Neural progenitor cell (in vitro differentiated cells): ENCODE measurements at regions not wholly inside any gene's neighbourhood (a gene's known extent, or its start where the extent isn't known, plus 50 kb on each side); places are given as distances from the start of the nearest gene placed in this dataset.

Experiments
- DNase-seq: peaks from one replicate; pipeline ENCODE4 v3.0.0-alpha.2; 2016; ENCODE audit warnings: low spot score
- H2AFZ ChIP-seq: fragments of 200-600 bp; sonication (generic); replicated peaks from 2 replicates; pipeline ENCODE4 v1.6.1; 2016; ENCODE audit warnings: antibody characterized with exemption
- H3F3A ChIP-seq: fragments of 200-600 bp; sonication (generic); 2 replicates; pipeline ENCODE4 v1.6.1; 2016; ENCODE audit warnings: antibody characterized with exemption, low read depth
- H3K27ac ChIP-seq: fragments of 200-600 bp; sonication (generic); 2 replicates; pipeline ENCODE4 v1.5.1; 2016; ENCODE audit warnings: mild to moderate bottlenecking
- H3K27me3 ChIP-seq: fragments of 200-600 bp; sonication (generic); 2 replicates; pipeline ENCODE4 v1.6.1; 2016; ENCODE audit warnings: mild to moderate bottlenecking, moderate library complexity
- H3K36me3 ChIP-seq: fragments of 200-600 bp; sonication (generic); 2 replicates; pipeline ENCODE4 v1.5.1; 2016
- H3K4me1 ChIP-seq: fragments of 200-600 bp; sonication (generic); 2 replicates; pipeline ENCODE4 v1.6.1; 2016; ENCODE audit warnings: mixed run types
- H3K4me2 ChIP-seq: fragments of 200-600 bp; sonication (generic); 2 replicates; pipeline ENCODE4 v1.6.1; 2016
- H3K4me3 ChIP-seq: fragments of 200-600 bp; sonication (generic); 2 replicates; pipeline ENCODE4 v1.5.1; 2016
- H3K79me2 ChIP-seq: fragments of 200-600 bp; sonication (generic); 2 replicates; pipeline ENCODE4 v1.6.1; 2016; ENCODE audit warnings: low read depth
- H3K9ac ChIP-seq: fragments of 200-600 bp; sonication (generic); 2 replicates; pipeline ENCODE4 v1.6.1; 2016
- H3K9me3 ChIP-seq: fragments of 200-600 bp; sonication (generic); 2 replicates; pipeline ENCODE4 v1.5.1; 2016; ENCODE audit warnings: low read depth
- H4K20me1 ChIP-seq: fragments of 200-600 bp; sonication (generic); 2 replicates; pipeline ENCODE4 v1.6.1; 2016; ENCODE audit warnings: low read depth
- H3K27ac Mint-ChIP-seq: 3 replicates; pipeline ENCODE4 v1.8.0; 2021; ENCODE audit warnings: mixed read lengths
- H3K27me3 Mint-ChIP-seq: 2 replicates; pipeline ENCODE4 v1.8.0; 2022; ENCODE audit warnings: low read depth, mild to moderate bottlenecking, inconsistent platforms, moderate library complexity, mixed read lengths; ENCODE audit not compliant: insufficient read depth
- H3K36me3 Mint-ChIP-seq: 3 replicates; pipeline ENCODE4 v1.8.0; 2021; ENCODE audit warnings: mixed read lengths
- H3K4me1 Mint-ChIP-seq: 3 replicates; pipeline ENCODE4 v1.8.0; 2021; ENCODE audit warnings: mixed read lengths
- H3K4me3 Mint-ChIP-seq: 3 replicates; pipeline ENCODE4 v1.8.0; 2021; ENCODE audit warnings: mild to moderate bottlenecking, moderate library complexity, mixed read lengths
- H3K9me3 Mint-ChIP-seq: 3 replicates; pipeline ENCODE4 v1.8.0; 2020; ENCODE audit warnings: mixed read lengths
- EZH2 ChIP-seq: fragments of 200-600 bp; sonication (generic); IDR thresholded peaks from 2 replicates; pipeline ENCODE4 v1.6.1; 2017; ENCODE audit warnings: antibody characterized with exemption, mild to moderate bottlenecking, moderate library complexity
- EZH2phosphoT487 ChIP-seq: fragments of 200-600 bp; sonication (generic); IDR thresholded peaks from 2 replicates; pipeline ENCODE4 v1.6.1; 2017; ENCODE audit warnings: antibody characterized with exemption
- TF ChIP-seq, protein P1 (sequence below): fragments of 200-600 bp; sonication (generic); IDR thresholded peaks from 2 replicates; pipeline ENCODE4 v1.5.1; 2017; ENCODE audit warnings: antibody characterized with exemption, mild to moderate bottlenecking

DNA sequence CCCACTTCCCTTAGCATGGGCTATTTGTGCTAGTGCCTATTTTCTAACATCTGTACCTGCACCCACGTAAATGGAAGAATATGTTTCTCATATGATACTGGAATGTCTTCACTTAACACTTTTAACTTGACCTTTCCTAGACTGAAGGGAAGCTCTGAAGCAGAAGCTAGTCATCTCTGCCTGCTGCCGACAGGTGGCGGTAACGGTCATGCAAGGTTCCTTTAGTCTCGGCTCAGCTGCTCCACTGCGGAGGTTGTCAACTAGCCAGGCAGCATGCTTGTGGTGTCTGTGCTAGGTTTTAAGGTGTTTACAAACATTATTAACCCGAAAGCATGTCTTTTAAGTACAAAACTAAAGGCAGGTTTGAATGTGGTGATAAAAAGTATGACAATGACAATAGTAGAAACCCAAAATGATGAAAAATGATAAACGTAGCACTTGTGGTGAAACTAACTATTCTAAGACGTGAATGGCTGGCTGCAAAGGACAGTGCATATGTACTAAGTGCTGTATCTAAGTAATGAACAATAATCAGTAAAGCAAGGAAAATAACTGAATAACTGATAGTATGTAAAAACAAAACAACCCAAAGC lies 117.2 kb downstream of the GRIN2B start:
- H3K4me3 ChIP-seq, result no peak overlapping the region
- DNase-seq, result peak; percentile 81
- H4K20me1 ChIP-seq, result no peaks in the 10 kb centered on the region
- no peak overlapping the region for H2AFZ ChIP-seq
- no peak overlapping the region for H3K27ac Mint-ChIP-seq
- TF ChIP-seq, protein P1, sequence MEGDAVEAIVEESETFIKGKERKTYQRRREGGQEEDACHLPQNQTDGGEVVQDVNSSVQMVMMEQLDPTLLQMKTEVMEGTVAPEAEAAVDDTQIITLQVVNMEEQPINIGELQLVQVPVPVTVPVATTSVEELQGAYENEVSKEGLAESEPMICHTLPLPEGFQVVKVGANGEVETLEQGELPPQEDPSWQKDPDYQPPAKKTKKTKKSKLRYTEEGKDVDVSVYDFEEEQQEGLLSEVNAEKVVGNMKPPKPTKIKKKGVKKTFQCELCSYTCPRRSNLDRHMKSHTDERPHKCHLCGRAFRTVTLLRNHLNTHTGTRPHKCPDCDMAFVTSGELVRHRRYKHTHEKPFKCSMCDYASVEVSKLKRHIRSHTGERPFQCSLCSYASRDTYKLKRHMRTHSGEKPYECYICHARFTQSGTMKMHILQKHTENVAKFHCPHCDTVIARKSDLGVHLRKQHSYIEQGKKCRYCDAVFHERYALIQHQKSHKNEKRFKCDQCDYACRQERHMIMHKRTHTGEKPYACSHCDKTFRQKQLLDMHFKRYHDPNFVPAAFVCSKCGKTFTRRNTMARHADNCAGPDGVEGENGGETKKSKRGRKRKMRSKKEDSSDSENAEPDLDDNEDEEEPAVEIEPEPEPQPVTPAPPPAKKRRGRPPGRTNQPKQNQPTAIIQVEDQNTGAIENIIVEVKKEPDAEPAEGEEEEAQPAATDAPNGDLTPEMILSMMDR, result peak; percentile 97
- TF ChIP-seq EZH2phosphoT487, result no peak
- peaks cover 2% of the 10 kb centered on the region for H3K27me3 Mint-ChIP-seq
- H3K4me3 Mint-ChIP-seq, result no peak overlapping the region
- no peak overlapping the region for H3K27ac ChIP-seq
- H3K79me2 ChIP-seq, result no peaks in the 10 kb centered on the region
- no peak overlapping the region for H3K4me2 ChIP-seq
- H3K9me3 Mint-ChIP-seq, result no peaks in the 10 kb centered on the region
- no peaks in the 10 kb centered on the region for H3F3A ChIP-seq
- H3K36me3 Mint-ChIP-seq, result peaks cover 2% of the 10 kb centered on the region
- H3K4me1 ChIP-seq, result no peaks in the 10 kb centered on the region
- no peaks in the 10 kb centered on the region for H3K36me3 ChIP-seq
- no peak overlapping the region for H3K9ac ChIP-seq
- no peaks in the 10 kb centered on the region for H3K9me3 ChIP-seq
- peaks cover 7% of the 10 kb centered on the region for H3K4me1 Mint-ChIP-seq
- H3K27me3 ChIP-seq, result no peaks in the 10 kb centered on the region

DNA sequence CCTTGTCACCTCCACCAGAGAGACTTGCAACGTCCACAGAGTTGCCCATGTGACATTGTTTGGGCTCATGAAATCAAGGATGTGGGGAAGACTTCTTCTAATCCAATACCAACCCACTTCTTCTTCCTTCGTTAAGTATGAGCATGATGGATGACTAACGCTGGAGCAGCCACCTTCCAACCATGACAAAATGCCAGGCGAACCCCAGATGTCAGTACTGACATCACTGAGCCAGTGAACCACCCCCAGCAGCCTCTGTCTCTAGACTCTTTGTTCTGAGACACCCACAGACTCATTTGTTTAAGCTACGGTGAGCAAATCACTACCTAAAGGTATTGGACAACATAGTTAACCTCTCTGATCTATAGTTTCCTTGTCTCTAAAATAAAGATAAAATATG lies 123.7 kb downstream of the GRIN2B start:
- Histone ChIP-seq H3F3A (no peaks in the 10 kb centered on the region), H3K27ac (no peak overlapping the region), H3K79me2 (no peaks in the 10 kb centered on the region), H3K4me3 (no peak overlapping the region), H3K9ac (no peak overlapping the region), H3K4me2 (no peak overlapping the region), H4K20me1 (no peaks in the 10 kb centered on the region), H3K27me3 (no peaks in the 10 kb centered on the region), H3K9me3 (no peaks in the 10 kb centered on the region), H3K4me1 (no peaks in the 10 kb centered on the region), H2AFZ (no peak overlapping the region), H3K36me3 (no peaks in the 10 kb centered on the region)
- TF ChIP-seq, protein P1, result no peak
- TF ChIP-seq EZH2phosphoT487 (no peak), EZH2 (no peak)
- no peak for DNase-seq
- Mint-ChIP-seq H3K9me3 (no peaks in the 10 kb centered on the region), H3K4me1 (peaks cover 4% of the 10 kb centered on the region), H3K36me3 (peaks cover 2% of the 10 kb centered on the region), H3K4me3 (no peak overlapping the region), H3K27ac (no peak overlapping the region), H3K27me3 (peaks cover 2% of the 10 kb centered on the region)

DNA sequence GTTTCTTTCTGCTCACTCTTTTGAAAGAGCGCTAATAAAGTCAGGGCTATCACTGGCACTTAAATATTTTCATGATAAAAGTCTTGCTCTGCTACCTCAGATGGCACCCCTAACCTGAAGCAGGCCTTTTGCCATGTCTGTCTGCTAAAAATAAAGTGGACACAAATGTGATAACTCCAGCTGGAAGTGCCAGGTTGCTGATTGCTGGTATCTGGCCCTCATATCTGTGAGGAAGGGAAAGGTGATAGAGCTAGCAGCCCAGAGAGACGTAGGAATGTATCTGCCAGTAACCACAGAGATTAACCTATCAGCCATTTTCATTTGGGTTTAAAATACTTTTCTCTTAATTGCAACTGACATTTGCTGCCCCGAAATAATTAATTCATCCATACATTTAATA lies 127.9 kb downstream of the GRIN2B start:
- no peak overlapping the region for H3K27ac ChIP-seq
- no peaks in the 10 kb centered on the region for H3F3A ChIP-seq
- peaks cover 24% of the 10 kb centered on the region for H3K4me1 ChIP-seq
- DNase-seq, result no peak
- H3K4me2 ChIP-seq, result no peak overlapping the region
- H3K4me3 ChIP-seq, result no peak overlapping the region
- no peak overlapping the region for H3K9ac ChIP-seq
- Mint-ChIP-seq H3K4me1 (peaks cover 30% of the 10 kb centered on the region), H3K27ac (peak overlapping the region; percentile 29), H3K9me3 (no peaks in the 10 kb centered on the region), H3K27me3 (no peaks in the 10 kb centered on the region), H3K36me3 (no peaks in the 10 kb centered on the region), H3K4me3 (no peak overlapping the region)
- no peaks in the 10 kb centered on the region for H3K27me3 ChIP-seq
- H3K9me3 ChIP-seq, result no peaks in the 10 kb centered on the region
- H3K36me3 ChIP-seq, result no peaks in the 10 kb centered on the region
- H2AFZ ChIP-seq, result no peak overlapping the region
- TF ChIP-seq EZH2phosphoT487 (no peak), EZH2 (no peak)
- TF ChIP-seq, protein P1, result no peak
- H4K20me1 ChIP-seq, result no peaks in the 10 kb centered on the region
- no peaks in the 10 kb centered on the region for H3K79me2 ChIP-seq
